ENCODE measurements at regions not wholly inside any gene's neighbourhood (a gene's known extent, or its start where the extent isn't known, plus 50 kb on each side); places are given as distances from the start of the nearest gene placed in this dataset.

- H3K36me3 ChIP-seq (ENCODE audit: control insufficient read depth in 1 of 2, insufficient read depth in 2 of 2, low read length in 2 of 2): no peaks in the 10 kb centered on the region
- H3K27ac ChIP-seq (ENCODE audit: low read depth, low read length): no peak overlapping the region
- H3K79me1 ChIP-seq (ENCODE audit: low read length): no peaks in the 10 kb centered on the region
- no peak overlapping the region for H3K9ac ChIP-seq (ENCODE audit: low read length)
- H2BK12ac ChIP-seq (ENCODE audit: low read length): no peak overlapping the region
- H2AFZ ChIP-seq (ENCODE audit: insufficient read depth, low read length, poor library complexity): no peak overlapping the region
- DNase-seq: no peak
- H4K91ac ChIP-seq (ENCODE audit: low read depth, low read length): no peak overlapping the region
- no peaks in the 10 kb centered on the region for H3K27me3 ChIP-seq (ENCODE audit: insufficient read depth, low read length)
- WGBS (ENCODE audit: extremely low coverage, insufficient coverage, insufficient read length): no CpG with 5 or more reads among the region's 2 CpGs
- H3K4me2 ChIP-seq (ENCODE audit: low read length): no peak overlapping the region
- no peaks in the 10 kb centered on the region for H3K79me2 ChIP-seq (ENCODE audit: control insufficient read depth, insufficient read depth, low read length, poor library complexity)
- H3K9me3 ChIP-seq (ENCODE audit: insufficient read depth, low read depth, low read length): peaks cover 9% of the 10 kb centered on the region
- no peak overlapping the region for H3K18ac ChIP-seq (ENCODE audit: low read length)
- H3K4me1 ChIP-seq (ENCODE audit: control insufficient read depth in 1 of 2, insufficient read depth in 2 of 2, low read length in 2 of 2): peaks cover 0 to 3% of the 10 kb centered on the region in 2 experiments
- H2BK5ac ChIP-seq (ENCODE audit: low read depth, low read length, poor library complexity): no peak overlapping the region
- H3K4me3 ChIP-seq (ENCODE audit: low read depth, low read length): no peak overlapping the region
- no peak overlapping the region for H2BK120ac ChIP-seq (ENCODE audit: insufficient read depth, low read length, poor library complexity)
- no peak overlapping the region for H2AK5ac ChIP-seq (ENCODE audit: low read length)
- no peak overlapping the region for H3K23ac ChIP-seq (ENCODE audit: low read length)
- H4K12ac ChIP-seq (ENCODE audit: low read depth, low read length): no peak overlapping the region
- H3K4ac ChIP-seq (ENCODE audit: low read depth, low read length): no peak overlapping the region
- H4K8ac ChIP-seq (ENCODE audit: low read depth, low read length): no peak overlapping the region
- H3K14ac ChIP-seq (ENCODE audit: low read length): no peak overlapping the region
These were observed 1054.1 kb upstream of the GBE1 start for GRCh38 chr3:82815417-82816058.

- H2BK12ac ChIP-seq (ENCODE audit: low read length): no peak overlapping the region
- H2BK5ac ChIP-seq (ENCODE audit: low read depth, low read length, poor library complexity): no peak overlapping the region
- peaks cover 9% of the 10 kb centered on the region for H3K9me3 ChIP-seq (ENCODE audit: insufficient read depth, low read depth, low read length)
- H3K9ac ChIP-seq (ENCODE audit: low read length): no peak overlapping the region
- H3K27ac ChIP-seq (ENCODE audit: low read depth, low read length): no peak overlapping the region
- no peak overlapping the region for H3K23ac ChIP-seq (ENCODE audit: low read length)
- no peak overlapping the region for H4K8ac ChIP-seq (ENCODE audit: low read depth, low read length)
- no peaks in the 10 kb centered on the region for H3K27me3 ChIP-seq (ENCODE audit: insufficient read depth, low read length)
- WGBS (ENCODE audit: extremely low coverage, insufficient coverage, insufficient read length): no CpG with 5 or more reads among the region's 2 CpGs
- H3K4ac ChIP-seq (ENCODE audit: low read depth, low read length): no peak overlapping the region
- peaks cover 0 to 3% of the 10 kb centered on the region in 2 experiments for H3K4me1 ChIP-seq (ENCODE audit: control insufficient read depth in 1 of 2, insufficient read depth in 2 of 2, low read length in 2 of 2)
- H3K18ac ChIP-seq (ENCODE audit: low read length): no peak overlapping the region
- no peak overlapping the region for H2AFZ ChIP-seq (ENCODE audit: insufficient read depth, low read length, poor library complexity)
- DNase-seq: no peak
- H4K12ac ChIP-seq (ENCODE audit: low read depth, low read length): no peak overlapping the region
- no peak overlapping the region for H3K4me2 ChIP-seq (ENCODE audit: low read length)
- no peak overlapping the region for H3K4me3 ChIP-seq (ENCODE audit: low read depth, low read length)
- no peak overlapping the region for H2BK120ac ChIP-seq (ENCODE audit: insufficient read depth, low read length, poor library complexity)
- no peak overlapping the region for H3K14ac ChIP-seq (ENCODE audit: low read length)
- H3K79me1 ChIP-seq (ENCODE audit: low read length): no peaks in the 10 kb centered on the region
- H3K36me3 ChIP-seq (ENCODE audit: control insufficient read depth in 1 of 2, insufficient read depth in 2 of 2, low read length in 2 of 2): no peaks in the 10 kb centered on the region
- no peak overlapping the region for H2AK5ac ChIP-seq (ENCODE audit: low read length)
- no peaks in the 10 kb centered on the region for H3K79me2 ChIP-seq (ENCODE audit: control insufficient read depth, insufficient read depth, low read length, poor library complexity)
- H4K91ac ChIP-seq (ENCODE audit: low read depth, low read length): no peak overlapping the region
These were observed 1053.2 kb upstream of the GBE1 start for GRCh38 chr3:82814660-82815059.

DNA sequence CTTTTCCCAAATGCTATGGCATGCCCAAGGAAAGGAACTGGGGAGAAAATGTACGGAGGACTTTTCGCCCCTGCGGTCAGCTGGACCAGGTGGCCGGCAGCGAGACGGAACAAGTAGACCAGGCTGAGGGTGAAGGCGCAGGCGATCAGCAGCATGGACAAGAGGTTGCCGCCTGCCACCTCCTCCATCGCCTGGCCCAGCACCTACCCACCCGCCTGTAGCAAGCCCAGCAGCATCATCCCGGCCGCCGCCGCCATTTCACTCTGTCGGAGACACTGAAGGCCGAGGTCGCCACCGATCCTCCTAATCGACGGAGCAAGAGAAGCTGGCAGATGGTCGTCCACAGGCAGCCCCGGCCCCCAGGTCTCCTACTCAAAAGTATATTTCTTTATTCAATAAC is 1046.3 kb upstream of the GBE1 start:
- Histone ChIP-seq H4K8ac (ENCODE audit: low read depth, low read length) (no peak overlapping the region), H3K9me3 (ENCODE audit: insufficient read depth, low read depth, low read length) (no peaks in the 10 kb centered on the region), H2BK120ac (ENCODE audit: insufficient read depth, low read length, poor library complexity) (no peak overlapping the region), H3K18ac (ENCODE audit: low read length) (no peak overlapping the region), H3K4me1 (ENCODE audit: control insufficient read depth in 1 of 2, insufficient read depth in 2 of 2, low read length in 2 of 2) (no peaks in the 10 kb centered on the region), H2AK5ac (ENCODE audit: low read length) (no peak overlapping the region), H4K91ac (ENCODE audit: low read depth, low read length) (no peak overlapping the region), H3K14ac (ENCODE audit: low read length) (no peak overlapping the region), H3K27me3 (ENCODE audit: insufficient read depth, low read length) (no peaks in the 10 kb centered on the region), H3K9ac (ENCODE audit: low read length) (no peak overlapping the region), H3K27ac (ENCODE audit: low read depth, low read length) (no peak overlapping the region), H3K4me3 (ENCODE audit: low read depth, low read length) (no peak overlapping the region), H3K23ac (ENCODE audit: low read length) (no peak overlapping the region), H2AFZ (ENCODE audit: insufficient read depth, low read length, poor library complexity) (no peak overlapping the region), H3K36me3 (ENCODE audit: control insufficient read depth in 1 of 2, insufficient read depth in 2 of 2, low read length in 2 of 2) (no peaks in the 10 kb centered on the region), H3K4ac (ENCODE audit: low read depth, low read length) (no peak overlapping the region), H3K4me2 (ENCODE audit: low read length) (no peak overlapping the region), H3K79me1 (ENCODE audit: low read length) (no peaks in the 10 kb centered on the region), H2BK12ac (ENCODE audit: low read length) (no peak overlapping the region), H2BK5ac (ENCODE audit: low read depth, low read length, poor library complexity) (no peak overlapping the region), H3K79me2 (ENCODE audit: control insufficient read depth, insufficient read depth, low read length, poor library complexity) (no peaks in the 10 kb centered on the region), H4K12ac (ENCODE audit: low read depth, low read length) (no peak overlapping the region)
- WGBS (ENCODE audit: extremely low coverage, insufficient coverage, insufficient read length): no CpG with 5 or more reads among the region's 23 CpGs
- no peak for DNase-seq

DNA sequence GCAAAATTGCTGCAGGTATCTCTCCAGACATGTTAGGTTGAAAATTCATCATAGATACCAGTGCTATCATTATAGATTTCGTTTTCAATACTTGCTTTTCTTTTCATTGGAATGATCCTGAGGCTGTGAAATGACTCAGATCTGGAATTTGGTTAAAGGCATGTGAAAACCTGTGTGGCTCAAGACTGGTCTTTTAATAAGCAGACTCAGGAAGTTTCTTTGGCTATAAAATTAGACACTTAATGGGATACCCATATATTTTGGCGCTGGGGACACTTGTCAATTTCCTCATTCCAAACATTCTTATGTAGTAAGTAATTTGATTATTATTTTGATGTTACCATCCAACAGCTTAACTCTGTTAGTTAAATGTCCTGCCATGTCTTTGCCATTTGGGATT is 1041.1 kb upstream of the GBE1 start:
- Histone ChIP-seq H3K23ac (ENCODE audit: low read length) (no peak overlapping the region), H2BK5ac (ENCODE audit: low read depth, low read length, poor library complexity) (no peak overlapping the region), H2BK12ac (ENCODE audit: low read length) (no peak overlapping the region), H3K4me2 (ENCODE audit: low read length) (no peak overlapping the region), H3K4ac (ENCODE audit: low read depth, low read length) (no peak overlapping the region), H2AFZ (ENCODE audit: insufficient read depth, low read length, poor library complexity) (no peak overlapping the region), H3K4me1 (ENCODE audit: control insufficient read depth in 1 of 2, insufficient read depth in 2 of 2, low read length in 2 of 2) (no peaks in the 10 kb centered on the region), H3K9me3 (ENCODE audit: insufficient read depth, low read depth, low read length) (no peaks in the 10 kb centered on the region), H4K91ac (ENCODE audit: low read depth, low read length) (no peak overlapping the region), H4K8ac (ENCODE audit: low read depth, low read length) (no peak overlapping the region), H2AK5ac (ENCODE audit: low read length) (no peak overlapping the region), H3K18ac (ENCODE audit: low read length) (no peak overlapping the region), H3K27me3 (ENCODE audit: insufficient read depth, low read length) (no peaks in the 10 kb centered on the region), H3K4me3 (ENCODE audit: low read depth, low read length) (no peak overlapping the region), H3K79me1 (ENCODE audit: low read length) (no peaks in the 10 kb centered on the region), H3K36me3 (ENCODE audit: control insufficient read depth in 1 of 2, insufficient read depth in 2 of 2, low read length in 2 of 2) (no peaks in the 10 kb centered on the region), H2BK120ac (ENCODE audit: insufficient read depth, low read length, poor library complexity) (no peak overlapping the region), H3K9ac (ENCODE audit: low read length) (no peak overlapping the region), H3K27ac (ENCODE audit: low read depth, low read length) (no peak overlapping the region), H3K14ac (ENCODE audit: low read length) (no peak overlapping the region), H3K79me2 (ENCODE audit: control insufficient read depth, insufficient read depth, low read length, poor library complexity) (no peaks in the 10 kb centered on the region), H4K12ac (ENCODE audit: low read depth, low read length) (no peak overlapping the region)
- no CpG with 5 or more reads among the region's 2 CpGs for WGBS (ENCODE audit: extremely low coverage, insufficient coverage, insufficient read length)
- peak in 1 of 2 donors; percentile 17 for DNase-seq

Data from trophoblast cell (in vitro differentiated cells and primary cell).